ENCODE measurements at regions not wholly inside any gene's neighbourhood (a gene's known extent, or its start where the extent isn't known, plus 50 kb on each side); places are given as distances from the start of the nearest gene placed in this dataset.

GRCh38 chr5:3684771-3685354 lies 89.2 kb downstream of the IRX1 start:
- no peak for TF ChIP-seq GATA3 (IDR thresholded peaks at IDR 0.05; ENCODE audit: low read depth, low read length)
- no peak for TF ChIP-seq GATA2 (IDR thresholded peaks at IDR 0.05; ENCODE audit: low read depth, low read length)
